ENCODE measurements at regions not wholly inside any gene's neighbourhood (a gene's known extent, or its start where the extent isn't known, plus 50 kb on each side); places are given as distances from the start of the nearest gene placed in this dataset.
"Not testable (repeated sequence)": the region's sequence is repeated elsewhere in the genome, so short reads cannot be mapped to it uniquely, and the experiment has no call there.

- no peaks in the 10 kb centered on the region for H3K9me3 ChIP-seq (ENCODE audit: severe bottlenecking)
- H3K27ac ChIP-seq = no peak overlapping the region
- TF ChIP-seq CTCF (IDR thresholded peaks at IDR 0.05; ENCODE audit: low read depth, low read length) = no peak
- no peak for DNase-seq
- no peaks in the 10 kb centered on the region for H3K27me3 ChIP-seq (ENCODE audit: insufficient read depth, low read depth, severe bottlenecking)
- H3K4me3 ChIP-seq (ENCODE audit: low read depth, low read length) = no peak overlapping the region
- no peaks in the 10 kb centered on the region for H3K36me3 ChIP-seq
These were observed 105.7 kb upstream of the GPR141 start for GRCh38 chr7:37577901-37578300.

GRCh38 chr7:37578350-37578749 is 105.2 kb upstream of the GPR141 start:
- Histone ChIP-seq H3K27me3 (ENCODE audit: insufficient read depth, low read depth, severe bottlenecking) (no peaks in the 10 kb centered on the region), H3K4me3 (ENCODE audit: low read depth, low read length) (no peak overlapping the region), H3K9me3 (ENCODE audit: severe bottlenecking) (no peaks in the 10 kb centered on the region), H3K36me3 (no peaks in the 10 kb centered on the region), H3K27ac (no peak overlapping the region)
- TF ChIP-seq CTCF (IDR thresholded peaks at IDR 0.05; ENCODE audit: low read depth, low read length) = no peak
- no peak for DNase-seq

GRCh38 chr7:37580376-37580775 is 103.2 kb upstream of the GPR141 start:
- no peak for TF ChIP-seq CTCF (IDR thresholded peaks at IDR 0.05; ENCODE audit: low read depth, low read length)
- Histone ChIP-seq H3K36me3 (no peaks in the 10 kb centered on the region), H3K27me3 (ENCODE audit: insufficient read depth, low read depth, severe bottlenecking) (no peaks in the 10 kb centered on the region), H3K27ac (no peak overlapping the region), H3K4me3 (ENCODE audit: low read depth, low read length) (no peak overlapping the region), H3K9me3 (ENCODE audit: severe bottlenecking) (no peaks in the 10 kb centered on the region)
- DNase-seq = no peak

GRCh38 chr7:37584651-37585463 is 98.7 kb upstream of the GPR141 start:
- H3K4me3 ChIP-seq (ENCODE audit: low read depth, low read length); H3K36me3 ChIP-seq; DNase-seq; H3K27me3 ChIP-seq (ENCODE audit: insufficient read depth, low read depth, severe bottlenecking); H3K27ac ChIP-seq; H3K9me3 ChIP-seq (ENCODE audit: severe bottlenecking): not testable (repeated sequence)

GRCh38 chr7:37590824-37591223 is 92.7 kb upstream of the GPR141 start:
- no peak for DNase-seq
- Histone ChIP-seq H3K4me3 (ENCODE audit: low read depth, low read length) (no peak overlapping the region), H3K27ac (no peak overlapping the region), H3K9me3 (ENCODE audit: severe bottlenecking) (no peaks in the 10 kb centered on the region), H3K36me3 (no peaks in the 10 kb centered on the region), H3K27me3 (ENCODE audit: insufficient read depth, low read depth, severe bottlenecking) (no peaks in the 10 kb centered on the region)
- TF ChIP-seq CTCF (IDR thresholded peaks at IDR 0.05; ENCODE audit: low read depth, low read length) = no peak

GRCh38 chr7:37592366-37592765 is 91.2 kb upstream of the GPR141 start:
- Histone ChIP-seq H3K27me3 (ENCODE audit: insufficient read depth, low read depth, severe bottlenecking) (no peaks in the 10 kb centered on the region), H3K9me3 (ENCODE audit: severe bottlenecking) (no peaks in the 10 kb centered on the region), H3K4me3 (ENCODE audit: low read depth, low read length) (no peak overlapping the region), H3K36me3 (no peaks in the 10 kb centered on the region), H3K27ac (no peak overlapping the region)
- DNase-seq = no peak
- no peak for TF ChIP-seq CTCF (IDR thresholded peaks at IDR 0.05; ENCODE audit: low read depth, low read length)
